NCI-H1092 (cell line): ENCODE measurements at regions not wholly inside any gene's neighbourhood (a gene's known extent, or its start where the extent isn't known, plus 50 kb on each side); places are given as distances from the start of the nearest gene placed in this dataset.

Source experiments
- DNase-seq: peaks from one replicate; lab custom pipeline; 2025; lab: John Stamatoyannopoulos, UW

- DNase-seq, result no peak
These were observed 89.2 kb downstream of the KCNRG start for GRCh38 chr13:50104493-50104892.

DNA sequence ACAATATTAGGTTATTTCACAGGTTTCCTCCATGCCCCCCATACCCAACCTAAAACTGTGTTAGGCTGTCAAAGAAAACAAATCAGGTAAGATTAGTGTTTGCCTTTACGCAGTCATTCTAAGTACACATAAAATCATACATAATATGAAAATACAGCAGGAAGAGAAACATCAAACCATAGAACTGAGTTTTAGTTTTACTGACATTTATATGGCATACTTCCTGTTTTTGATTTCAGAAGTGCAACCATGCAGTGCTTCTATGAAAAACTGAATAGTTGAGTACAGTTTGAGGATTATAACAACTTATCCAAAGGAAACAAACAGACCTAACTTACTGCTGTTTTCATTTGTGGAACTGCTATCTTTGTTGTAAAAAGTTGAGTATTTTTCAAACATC lies 91.3 kb downstream of the KCNRG start:
- DNase-seq, result no peak

DNA sequence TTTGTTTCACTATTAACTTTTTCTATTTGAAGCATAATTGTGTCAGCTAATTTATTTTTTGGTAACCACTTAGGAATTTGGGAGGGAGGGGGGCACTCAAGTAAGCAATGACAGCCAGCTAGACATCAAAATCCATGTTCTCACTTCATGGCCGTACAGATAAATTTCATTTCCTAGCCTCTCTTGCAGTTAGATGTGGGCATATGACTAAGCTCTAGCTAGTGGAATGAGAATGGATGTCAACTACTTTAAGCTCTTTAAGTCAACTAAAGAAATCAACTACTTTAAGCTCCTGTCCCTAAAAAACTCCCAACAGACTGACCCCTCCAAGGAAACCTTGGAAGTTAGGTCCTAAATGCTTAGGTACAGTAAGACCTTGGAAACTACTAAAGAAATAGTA lies 92.0 kb downstream of the KCNRG start:
- no peak for DNase-seq

GRCh38 chr13:50114961-50115360 lies 99.7 kb downstream of the KCNRG start:
- no peak for DNase-seq

DNA sequence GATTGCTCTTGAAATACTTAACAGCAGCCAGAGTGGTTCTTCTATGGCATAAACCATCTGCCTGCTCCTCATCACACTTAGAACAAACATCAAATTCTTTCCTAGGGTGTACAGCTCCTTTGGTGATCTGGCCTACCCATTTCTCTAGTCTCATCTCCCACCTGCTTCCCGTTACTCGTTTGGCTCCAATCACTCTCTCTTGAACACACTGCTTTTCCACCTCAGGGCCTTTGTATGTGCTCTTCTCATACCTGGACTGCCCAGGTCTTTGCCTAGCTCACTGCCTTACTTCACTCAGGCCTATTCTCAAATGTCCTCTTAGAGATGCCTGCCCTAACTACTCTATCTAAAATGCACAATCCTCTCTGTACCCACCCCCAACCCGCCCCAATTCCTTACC lies 100.5 kb downstream of the KCNRG start:
- DNase-seq, result no peak

DNA sequence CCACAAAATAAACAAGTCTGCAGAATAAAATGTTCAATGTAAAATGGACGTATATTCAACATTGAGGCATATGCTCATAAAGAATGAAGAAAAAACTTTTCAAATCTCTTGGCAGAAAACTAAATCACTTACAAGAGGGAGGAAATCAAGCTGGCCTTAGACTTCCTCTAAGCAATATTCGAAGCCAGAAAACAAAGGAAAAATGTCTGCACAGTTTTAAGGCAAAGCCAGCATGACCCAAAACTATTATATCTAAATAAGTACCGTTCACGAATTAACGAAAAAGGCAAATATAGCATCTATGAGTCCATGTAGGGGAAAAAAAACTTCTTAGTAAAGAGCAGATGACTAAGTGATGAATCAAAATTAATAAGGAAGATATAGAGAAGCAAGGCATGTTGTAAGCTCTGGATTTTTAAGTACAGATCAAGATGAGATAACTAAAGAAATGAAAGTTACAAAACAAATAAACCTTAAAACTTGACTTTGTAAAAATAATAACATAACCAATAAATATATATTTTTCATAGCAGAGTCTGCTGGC lies 101.3 kb downstream of the KCNRG start:
- no peak for DNase-seq

DNA sequence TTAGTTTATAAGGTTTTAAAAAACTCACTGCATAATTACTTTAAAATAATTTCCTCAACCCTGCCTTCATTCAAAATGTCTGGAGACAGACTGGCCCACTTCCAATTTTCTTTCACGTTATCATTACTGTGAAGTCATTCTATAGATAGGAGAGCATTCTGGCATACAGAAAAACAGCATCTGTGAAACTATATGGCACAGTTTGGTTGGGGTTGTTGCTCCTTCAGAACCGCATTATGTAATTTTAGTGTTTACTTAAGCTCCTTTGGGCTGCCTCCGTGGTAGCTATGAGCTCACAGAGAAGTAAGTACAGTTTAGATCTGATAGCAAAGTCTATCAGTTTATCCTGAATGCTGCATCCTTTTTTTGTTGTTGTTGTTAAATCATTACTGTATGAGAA lies 104.3 kb downstream of the KCNRG start:
- DNase-seq, result no peak

GRCh38 chr13:50122455-50122854 lies 107.2 kb downstream of the KCNRG start:
- DNase-seq, result no peak

- DNase-seq, result no peak
These were observed 107.8 kb downstream of the KCNRG start for GRCh38 chr13:50123002-50123401.

- DNase-seq, result no peak
These were observed 108.2 kb downstream of the KCNRG start for GRCh38 chr13:50123515-50123861.

- DNase-seq, result peak; percentile 91
These were observed 108.8 kb downstream of the KCNRG start for GRCh38 chr13:50123862-50124535.

DNA sequence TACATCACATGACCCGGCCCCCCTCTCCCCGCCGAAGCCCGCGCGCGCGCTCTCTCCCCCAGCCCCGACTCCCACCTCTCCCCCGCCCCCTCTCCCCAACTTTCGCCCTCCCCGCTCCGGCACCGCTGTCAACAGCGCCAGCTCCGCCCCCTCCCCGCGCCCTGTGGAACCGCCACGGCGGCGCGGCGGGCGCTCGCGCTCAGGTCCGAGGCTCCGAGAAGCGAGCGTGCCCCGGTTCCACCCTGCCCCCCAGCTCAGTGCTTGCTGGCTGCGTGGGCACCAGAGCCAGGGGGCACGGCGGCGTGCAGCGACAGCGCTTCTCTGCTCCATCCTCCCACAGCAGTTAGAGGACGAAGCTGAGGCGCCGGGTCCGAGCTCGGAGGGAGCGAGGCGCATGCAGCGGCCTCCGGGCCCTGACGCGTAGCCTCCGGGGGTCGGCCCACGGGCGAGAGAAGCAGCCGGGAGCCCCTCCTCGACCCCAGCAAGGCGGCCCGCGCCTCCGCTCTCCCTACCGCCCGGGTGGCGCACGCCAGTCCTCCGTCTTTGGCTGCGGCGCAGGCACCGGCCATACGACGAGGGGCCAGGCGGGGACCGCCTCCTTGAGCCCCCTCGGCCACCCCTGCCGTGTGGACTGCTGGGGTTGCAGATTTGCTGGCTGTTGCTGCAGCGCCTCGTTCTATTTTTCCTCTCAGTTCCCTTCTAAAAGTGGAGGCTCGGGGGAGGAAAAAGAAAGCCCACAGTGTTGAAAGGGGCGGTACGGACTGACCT lies 109.5 kb downstream of the KCNRG start:
- no peak for DNase-seq

DNA sequence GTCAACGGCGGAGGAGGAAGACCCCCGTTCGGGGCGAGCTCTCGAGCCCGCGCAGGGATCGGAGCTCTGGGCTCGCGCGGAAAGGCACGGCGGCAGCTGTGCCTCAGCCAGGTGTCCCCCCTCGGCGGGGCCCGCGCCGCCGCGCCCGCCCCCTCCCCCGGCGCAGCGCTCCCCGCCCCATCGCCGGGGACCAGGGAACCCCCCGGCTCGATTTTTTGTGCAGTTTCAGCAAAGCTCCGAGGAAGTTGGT lies 110.0 kb downstream of the KCNRG start:
- peak; percentile 68 for DNase-seq

DNA sequence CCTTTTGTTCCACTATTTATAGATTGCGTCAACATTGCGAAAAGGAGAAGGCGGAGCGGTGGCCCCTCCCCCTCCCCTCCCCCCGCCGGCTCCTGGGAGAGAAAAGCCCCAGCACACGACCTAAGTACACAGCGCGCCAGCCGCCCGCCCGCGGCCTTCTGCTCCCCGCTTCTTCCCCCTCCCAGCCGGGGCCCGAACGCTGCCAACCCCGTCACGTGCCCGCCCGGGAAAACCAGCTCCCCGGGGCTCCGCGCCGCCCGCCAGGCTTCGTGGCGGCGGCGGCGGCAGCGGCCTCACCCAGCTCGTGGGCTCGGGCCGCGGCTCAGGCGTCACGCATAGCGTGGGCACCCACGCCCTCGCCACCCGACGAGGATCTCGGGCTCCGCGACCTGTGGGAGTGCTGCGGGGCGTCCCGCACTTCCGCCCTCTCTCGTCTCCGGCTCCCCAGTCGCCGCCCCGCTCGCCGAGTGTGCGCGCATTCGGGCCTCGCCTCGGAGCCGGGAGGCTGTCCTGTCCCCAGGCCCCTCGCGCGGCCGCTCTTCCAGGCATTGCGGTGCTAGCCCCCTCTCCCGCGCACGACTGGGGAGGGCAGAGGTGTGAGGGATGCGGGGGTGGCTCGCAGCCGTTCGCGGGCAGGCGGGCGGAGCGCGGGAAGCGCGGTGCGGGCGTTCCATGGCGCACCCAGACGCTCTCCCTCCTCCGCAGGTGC lies 110.5 kb downstream of the KCNRG start:
- peak; percentile 88 for DNase-seq

DNA sequence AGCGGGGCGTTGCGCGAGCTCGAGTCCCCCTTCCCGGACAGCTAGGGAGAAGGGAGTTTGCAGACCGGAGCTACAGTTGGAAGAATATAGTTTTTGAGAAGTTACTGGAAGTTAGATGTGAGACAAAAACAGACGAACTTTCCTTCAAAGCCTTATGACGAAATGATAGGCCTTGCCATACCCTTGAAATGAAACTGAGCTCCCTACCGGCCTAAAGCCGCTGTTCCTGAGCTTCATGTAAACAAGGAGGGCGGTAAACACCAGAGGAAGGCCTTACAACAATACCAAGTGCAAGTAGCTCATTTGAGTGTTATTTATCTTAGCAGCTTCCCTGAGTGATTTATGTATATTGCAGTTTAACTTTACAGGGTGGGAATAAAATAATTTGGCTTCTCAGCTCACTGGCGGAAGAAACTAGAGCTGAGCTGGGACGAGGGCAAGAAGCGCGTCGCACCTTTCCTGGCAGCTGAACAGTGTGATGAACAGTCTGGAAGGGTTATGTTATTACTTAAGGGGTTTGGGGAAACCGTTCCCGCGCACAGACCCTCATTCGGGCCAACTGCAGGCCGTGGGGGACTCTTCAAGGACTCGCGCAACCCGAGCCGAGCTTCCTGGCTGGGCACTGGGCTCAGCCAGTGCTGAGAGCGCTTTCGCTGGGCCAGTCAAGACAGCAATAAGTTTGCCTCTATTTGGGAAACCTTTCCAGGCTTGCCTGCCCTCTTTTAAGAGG lies 111.2 kb downstream of the KCNRG start:
- DNase-seq, result no peak

DNA sequence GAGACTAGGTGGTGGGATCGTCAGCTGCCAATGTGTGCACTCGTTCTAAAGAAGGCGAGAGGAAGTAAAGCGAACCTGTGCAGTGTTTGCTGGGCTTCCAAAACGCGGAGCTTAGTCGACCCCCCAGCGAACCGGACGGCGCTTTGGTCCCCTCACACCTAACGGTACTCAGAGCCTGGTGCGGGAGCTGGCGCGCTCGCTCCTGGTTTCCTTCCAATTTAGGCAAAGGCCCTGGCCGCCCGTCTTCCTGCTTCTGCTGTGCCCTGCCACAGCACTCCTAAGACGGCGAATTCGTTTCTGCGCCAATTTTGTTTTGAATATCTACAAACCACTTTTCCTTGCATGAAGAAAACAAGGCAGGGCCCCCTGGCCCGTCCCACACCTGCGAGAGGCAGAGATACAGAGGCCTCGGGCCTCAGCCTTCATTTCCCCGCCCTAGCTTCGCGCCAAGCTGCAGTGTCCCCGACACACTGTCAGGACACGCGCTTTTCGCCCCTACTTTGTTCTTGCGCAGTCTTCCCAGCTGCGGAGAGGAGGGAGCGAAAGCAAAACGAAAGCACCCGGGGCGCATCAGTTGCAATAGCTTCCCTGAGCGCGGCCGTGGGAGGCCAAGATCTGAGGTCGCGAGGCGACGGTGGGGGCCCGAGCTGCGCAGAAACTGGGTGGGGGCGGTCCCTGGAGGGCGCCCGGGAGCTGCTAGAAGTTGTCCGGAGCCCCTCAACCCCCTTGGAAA lies 111.9 kb downstream of the KCNRG start:
- no peak for DNase-seq

DNA sequence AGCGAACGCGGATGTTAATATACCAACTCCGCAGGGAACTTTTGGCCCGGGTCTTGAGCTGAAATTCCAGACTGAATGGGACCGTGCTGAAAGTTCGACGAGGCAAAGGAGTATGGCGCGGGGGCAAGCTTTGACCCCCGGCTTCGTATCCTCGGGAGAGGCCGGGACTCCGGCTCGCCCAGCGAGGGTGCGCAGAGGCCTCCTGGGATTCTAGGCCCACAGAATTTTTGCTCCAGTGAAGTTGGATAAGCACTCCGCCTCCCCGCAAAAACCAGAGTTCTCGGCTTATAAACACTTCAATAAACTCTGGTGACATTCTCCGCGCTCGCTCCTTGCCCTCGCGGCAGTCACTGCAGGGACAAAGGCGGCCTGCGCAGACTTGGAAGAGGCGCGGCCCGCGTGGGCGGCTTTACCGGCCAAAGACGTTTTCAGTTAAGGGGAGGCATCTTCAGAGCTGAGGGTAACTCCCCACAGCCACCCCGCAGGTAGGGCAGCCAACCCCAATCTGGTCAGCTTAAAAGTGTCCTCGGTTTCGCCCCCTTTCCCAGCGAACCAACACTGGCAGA lies 112.6 kb downstream of the KCNRG start:
- DNase-seq, result no peak

- DNase-seq, result no peak
These were observed 113.2 kb downstream of the KCNRG start for GRCh38 chr13:50128428-50128931.

DNA sequence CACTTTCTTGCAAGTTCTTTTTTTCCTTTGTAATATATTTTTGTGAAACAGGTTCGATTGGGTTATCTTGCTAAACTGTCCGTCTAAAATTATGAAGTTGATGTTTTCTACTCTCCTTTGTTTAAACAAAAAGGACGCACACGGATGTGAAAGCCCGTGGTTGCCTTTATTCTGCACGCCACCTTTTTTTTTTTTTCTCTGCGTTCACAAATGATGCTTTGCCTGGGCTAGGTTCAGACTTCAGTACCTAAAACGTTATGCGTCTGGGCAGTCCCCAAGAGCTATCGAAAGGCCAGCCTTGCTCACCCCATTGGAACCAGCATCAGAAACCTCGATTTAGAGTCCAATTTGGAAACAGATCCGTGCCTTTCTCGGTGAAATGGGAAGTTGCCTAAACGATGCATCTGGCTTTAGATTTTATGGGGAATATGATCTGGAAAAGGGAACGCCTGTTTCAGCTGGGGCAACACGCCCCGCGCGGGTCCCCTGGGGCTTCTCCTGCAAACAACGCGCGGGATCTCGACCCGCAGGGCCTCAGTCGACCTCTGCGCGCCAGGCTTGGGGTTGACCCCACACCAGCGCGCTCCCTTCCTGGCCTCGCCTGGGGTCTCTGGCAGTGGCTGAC lies 113.9 kb downstream of the KCNRG start:
- DNase-seq, result no peak

DNA sequence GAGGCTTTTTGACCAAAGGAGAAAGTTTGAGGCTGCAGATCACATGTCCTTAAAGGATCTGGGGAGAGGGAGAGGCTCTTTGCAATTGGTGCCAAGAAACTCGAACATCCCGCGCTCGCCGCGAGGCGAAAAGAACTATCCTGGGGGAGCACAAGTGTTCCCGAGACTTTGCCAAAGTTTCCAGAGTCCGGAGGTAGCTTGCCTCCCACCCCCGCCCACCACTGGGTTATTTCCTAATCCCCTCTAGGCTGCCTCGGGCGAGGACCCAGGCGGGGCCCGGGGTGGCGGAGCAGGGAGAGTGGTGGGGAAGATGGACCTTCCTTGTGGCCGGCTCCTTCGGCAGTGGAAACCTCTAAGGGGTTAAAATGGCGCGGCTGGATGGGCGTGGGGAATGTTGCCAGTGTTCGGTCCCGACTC lies 114.5 kb downstream of the KCNRG start:
- no peak for DNase-seq
